Loucy (cell line): ENCODE measurements at regions not wholly inside any gene's neighbourhood (a gene's known extent, or its start where the extent isn't known, plus 50 kb on each side); places are given as distances from the start of the nearest gene placed in this dataset.

ENCODE experiments used
- CTCF ChIP-seq: fragments of 200-600 bp; sonication (generic); conservative IDR thresholded peaks from 2 replicates; pipeline ENCODE4 v1.5.1; 2014; ENCODE audit warnings: mild to moderate bottlenecking, antibody characterized with exemption, low read length
- EZH2phosphoT487 ChIP-seq: fragments of 200-600 bp; IDR thresholded peaks from 2 replicates; pipeline ENCODE4 v1.6.1; 2018; ENCODE audit warnings: antibody characterized with exemption, mild to moderate bottlenecking, moderate library complexity, borderline replicate concordance

DNA sequence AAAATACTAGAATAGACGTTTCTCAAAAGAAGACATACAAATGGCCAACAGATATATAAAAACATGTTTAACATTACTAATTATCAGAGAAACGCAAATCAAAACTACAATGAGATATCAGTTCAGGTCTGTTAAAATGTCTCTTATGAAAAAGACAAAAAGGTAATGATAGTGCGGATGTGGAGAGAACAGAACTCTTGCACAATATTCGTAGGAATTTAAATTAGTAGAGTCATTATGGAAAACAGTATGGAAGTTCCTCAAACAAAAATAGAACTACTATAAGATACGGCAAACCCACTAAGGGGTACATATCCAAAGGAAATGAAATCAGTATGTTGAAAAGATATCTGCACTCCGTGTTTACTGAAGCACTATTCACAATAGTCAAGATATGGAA, 167.5 kb upstream of the CWC22 start:
- TF ChIP-seq CTCF: no peak
- no peak for TF ChIP-seq EZH2phosphoT487
